HEK293 (cell line): ENCODE measurements at regions not wholly inside any gene's neighbourhood (a gene's known extent, or its start where the extent isn't known, plus 50 kb on each side); places are given as distances from the start of the nearest gene placed in this dataset.

Experiments
- ATF2 ChIP-seq: fragments of 450-650 bp; formaldehyde crosslinking; IDR thresholded peaks from 2 replicates; pipeline ENCODE4 v1.5.1; 2016; ENCODE audit warnings: missing biosample characterization, missing genetic modification characterization, low read depth
- KLF9 ChIP-seq: fragments of 450-650 bp; formaldehyde crosslinking; IDR thresholded peaks from 2 replicates; pipeline ENCODE4 v1.5.1; 2016; ENCODE audit warnings: missing biosample characterization, missing genetic modification characterization, low read depth
- YY1 ChIP-seq: fragments of 450-650 bp; formaldehyde crosslinking; IDR thresholded peaks from 2 replicates; pipeline ENCODE4 v1.5.1; 2018; ENCODE audit warnings: missing biosample characterization, missing genetic modification characterization
- ZBTB1 ChIP-seq: fragments of 450-650 bp; formaldehyde crosslinking; IDR thresholded peaks from 2 replicates; pipeline ENCODE4 v1.5.1; 2016; ENCODE audit warnings: missing biosample characterization, missing genetic modification characterization
- ZNF132 ChIP-seq: fragments of 450-650 bp; formaldehyde crosslinking; IDR thresholded peaks from 2 replicates; pipeline ENCODE4 v1.5.1; 2017; ENCODE audit warnings: missing biosample characterization, missing genetic modification characterization, borderline replicate concordance
- ZNF155 ChIP-seq: fragments of 450-650 bp; formaldehyde crosslinking; IDR thresholded peaks from 2 replicates; pipeline ENCODE4 v1.5.1; 2016; ENCODE audit warnings: missing biosample characterization, missing genetic modification characterization
- ZNF16 ChIP-seq: fragments of 450-650 bp; formaldehyde crosslinking; IDR thresholded peaks from 2 replicates; pipeline ENCODE4 v1.5.1; 2016; ENCODE audit warnings: low read depth, missing biosample characterization, missing genetic modification characterization
- ZNF324 ChIP-seq: fragments of 450-650 bp; formaldehyde crosslinking; IDR thresholded peaks from 2 replicates; pipeline ENCODE4 v1.5.1; 2016; ENCODE audit warnings: missing biosample characterization, missing genetic modification characterization
- ZNF580 ChIP-seq: fragments of 450-650 bp; formaldehyde crosslinking; IDR thresholded peaks from 2 replicates; pipeline ENCODE4 v1.5.1; 2016; ENCODE audit warnings: missing biosample characterization, missing genetic modification characterization
- ZNF777 ChIP-seq: fragments of 450-650 bp; formaldehyde crosslinking; IDR thresholded peaks from 2 replicates; pipeline ENCODE4 v1.5.1; 2017; ENCODE audit warnings: missing biosample characterization, missing genetic modification characterization, borderline replicate concordance
- ZNF785 ChIP-seq: fragments of 450-650 bp; formaldehyde crosslinking; IDR thresholded peaks from 2 replicates; pipeline ENCODE4 v1.5.1; 2016; ENCODE audit warnings: missing biosample characterization, missing genetic modification characterization
- TF ChIP-seq, protein P1 (sequence below): fragments of 450-650 bp; formaldehyde crosslinking; IDR thresholded peaks from 2 replicates; pipeline ENCODE4 v1.5.1; 2016; ENCODE audit warnings: missing biosample characterization, missing genetic modification characterization
- TF ChIP-seq, protein P2 (sequence below): fragments of 450-650 bp; formaldehyde crosslinking; IDR thresholded peaks from 2 replicates; pipeline ENCODE4 v1.5.1; 2016; ENCODE audit warnings: missing biosample characterization, missing genetic modification characterization

GRCh38 chr2:217279556-217279955 lies 419.7 kb upstream of the TNP1 start:
- TF ChIP-seq KLF9 (tag by site-specific recombination) (no peak), ZNF785 (tag by site-specific recombination) (no peak), ZNF580 (tag by site-specific recombination) (no peak), ZNF132 (tag by site-specific recombination) (no peak), YY1 (tag by site-specific recombination) (no peak), ZNF16 (tag by site-specific recombination) (no peak), ZNF324 (tag by site-specific recombination) (no peak), ZNF155 (tag by site-specific recombination) (no peak), ZNF777 (no peak), ATF2 (tag by site-specific recombination) (no peak), ZBTB1 (tag by site-specific recombination) (no peak)
- TF ChIP-seq, protein P1, sequence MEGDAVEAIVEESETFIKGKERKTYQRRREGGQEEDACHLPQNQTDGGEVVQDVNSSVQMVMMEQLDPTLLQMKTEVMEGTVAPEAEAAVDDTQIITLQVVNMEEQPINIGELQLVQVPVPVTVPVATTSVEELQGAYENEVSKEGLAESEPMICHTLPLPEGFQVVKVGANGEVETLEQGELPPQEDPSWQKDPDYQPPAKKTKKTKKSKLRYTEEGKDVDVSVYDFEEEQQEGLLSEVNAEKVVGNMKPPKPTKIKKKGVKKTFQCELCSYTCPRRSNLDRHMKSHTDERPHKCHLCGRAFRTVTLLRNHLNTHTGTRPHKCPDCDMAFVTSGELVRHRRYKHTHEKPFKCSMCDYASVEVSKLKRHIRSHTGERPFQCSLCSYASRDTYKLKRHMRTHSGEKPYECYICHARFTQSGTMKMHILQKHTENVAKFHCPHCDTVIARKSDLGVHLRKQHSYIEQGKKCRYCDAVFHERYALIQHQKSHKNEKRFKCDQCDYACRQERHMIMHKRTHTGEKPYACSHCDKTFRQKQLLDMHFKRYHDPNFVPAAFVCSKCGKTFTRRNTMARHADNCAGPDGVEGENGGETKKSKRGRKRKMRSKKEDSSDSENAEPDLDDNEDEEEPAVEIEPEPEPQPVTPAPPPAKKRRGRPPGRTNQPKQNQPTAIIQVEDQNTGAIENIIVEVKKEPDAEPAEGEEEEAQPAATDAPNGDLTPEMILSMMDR (tag by site-specific recombination): no peak
- TF ChIP-seq, protein P2, sequence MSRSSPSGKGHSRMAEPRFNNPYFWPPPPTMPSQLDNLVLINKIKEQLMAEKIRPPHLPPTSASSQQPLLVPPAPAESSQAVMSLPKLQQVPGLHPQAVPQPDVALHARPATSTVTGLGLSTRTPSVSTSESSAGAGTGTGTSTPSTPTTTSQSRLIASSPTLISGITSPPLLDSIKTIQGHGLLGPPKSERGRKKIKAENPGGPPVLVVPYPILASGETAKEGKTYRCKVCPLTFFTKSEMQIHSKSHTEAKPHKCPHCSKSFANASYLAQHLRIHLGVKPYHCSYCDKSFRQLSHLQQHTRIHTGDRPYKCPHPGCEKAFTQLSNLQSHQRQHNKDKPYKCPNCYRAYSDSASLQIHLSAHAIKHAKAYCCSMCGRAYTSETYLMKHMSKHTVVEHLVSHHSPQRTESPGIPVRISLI (tag by site-specific recombination): no peak
